HG02981 (cell line): ENCODE measurements at regions not wholly inside any gene's neighbourhood (a gene's known extent, or its start where the extent isn't known, plus 50 kb on each side); places are given as distances from the start of the nearest gene placed in this dataset.
A peak's percentile ranks its signal among the peaks of the same experiment; 100 is the strongest.
"Not testable (repeated sequence)": the region's sequence is repeated elsewhere in the genome, so short reads cannot be mapped to it uniquely, and the experiment has no call there.

Experiments
- ATAC-seq: cut with Tn5 transposase; IDR thresholded peaks from one replicate; pipeline ENCODE4 v1.9.1; 2021; ENCODE audit warnings: mild to moderate bottlenecking, moderate library complexity; ENCODE audit not compliant: unreplicated experiment

DNA sequence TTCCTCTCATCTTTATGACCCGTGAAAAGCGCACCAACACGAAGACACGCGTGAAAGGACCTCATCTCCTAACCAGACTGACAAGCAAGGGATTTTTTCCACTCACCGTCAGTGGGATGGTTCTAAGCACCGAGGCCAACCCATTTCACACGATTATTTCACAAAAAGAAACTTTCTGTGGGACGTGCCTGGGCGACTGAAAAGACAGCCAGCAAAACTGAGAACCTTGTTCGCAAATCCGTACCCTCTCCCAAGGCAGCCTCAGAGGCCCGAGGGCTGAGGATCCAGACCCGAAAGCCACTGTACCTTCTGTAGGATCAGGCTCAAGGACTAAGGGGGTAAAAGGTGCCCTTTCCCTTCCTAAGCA, 84.9 kb upstream of the METTL9 start:
- ATAC-seq: not testable (repeated sequence)

DNA sequence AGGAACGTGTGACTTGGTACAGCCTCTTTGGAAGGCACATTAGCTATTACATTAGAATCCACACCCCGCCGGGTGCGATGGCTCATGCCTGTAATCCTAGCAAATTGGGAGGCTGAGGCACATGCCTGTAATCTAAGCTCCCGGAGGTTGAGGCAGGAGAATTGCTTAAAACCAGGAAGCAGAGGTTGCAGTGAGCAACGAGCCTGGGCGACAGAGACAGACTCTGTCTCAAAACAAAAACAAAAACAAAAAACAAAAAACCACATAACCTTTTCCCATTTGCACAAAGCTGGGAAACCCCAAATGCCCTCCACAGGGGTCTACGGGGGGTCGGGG, 82.7 kb upstream of the METTL9 start:
- ATAC-seq: not testable (repeated sequence)

DNA sequence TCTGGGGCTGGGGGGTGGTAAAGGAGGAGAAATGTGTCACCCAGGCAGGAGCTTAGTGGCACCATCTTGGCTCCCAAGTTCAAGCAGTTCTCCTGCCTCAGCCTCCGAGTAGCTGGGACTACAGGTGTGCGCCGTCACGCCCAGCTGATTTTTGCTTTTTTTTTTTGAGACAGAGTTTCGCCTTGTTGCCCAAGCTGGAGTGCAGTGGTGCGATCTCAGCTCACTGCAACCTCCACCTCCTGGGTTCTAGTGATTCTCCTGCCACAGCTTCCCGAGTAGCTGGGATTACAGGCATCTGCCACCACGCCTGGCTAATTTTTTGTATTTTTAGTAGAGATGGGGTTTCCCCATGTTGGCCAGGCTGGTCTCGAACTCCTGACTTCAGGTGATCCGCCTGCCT, 82.1 kb upstream of the METTL9 start:
- ATAC-seq: not testable (repeated sequence)

DNA sequence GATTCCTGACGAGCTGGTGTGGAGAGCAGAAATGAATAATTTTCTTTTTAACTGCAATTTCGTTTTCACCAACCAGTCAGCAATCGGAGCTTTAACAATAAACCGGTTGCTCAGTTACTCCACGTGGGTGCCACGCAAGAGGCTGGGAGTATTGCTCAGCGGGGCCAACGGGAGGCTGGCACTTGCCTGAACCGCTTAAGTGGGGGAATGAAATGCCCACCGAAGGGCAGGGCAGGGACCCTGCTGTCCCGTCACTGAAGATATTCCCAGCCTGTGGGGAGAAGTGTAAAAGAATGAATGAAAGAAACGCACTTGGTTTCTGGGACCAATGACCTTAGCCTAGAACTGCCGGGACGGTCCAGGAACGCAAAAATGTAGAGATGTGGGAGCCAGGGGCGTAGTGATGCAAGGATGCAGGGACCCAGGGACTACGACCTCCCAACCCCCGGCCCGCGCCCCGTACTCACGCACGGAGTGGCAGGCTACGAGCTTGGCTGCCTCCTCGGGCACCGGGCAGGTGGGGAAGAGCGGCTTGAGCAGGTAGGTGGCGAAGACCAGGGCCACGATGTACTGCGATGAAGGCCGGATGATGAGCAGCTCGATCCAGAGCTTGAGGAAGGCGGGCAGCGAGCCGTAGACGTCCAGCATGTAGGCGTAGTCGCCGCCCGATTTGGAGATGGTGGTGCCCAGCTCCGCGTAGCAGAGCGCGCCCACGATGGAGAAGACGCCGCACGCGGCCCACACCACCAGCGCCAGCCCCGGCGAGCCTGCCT, 79.8 kb upstream of the METTL9 start:
- ATAC-seq: peak; percentile 22

DNA sequence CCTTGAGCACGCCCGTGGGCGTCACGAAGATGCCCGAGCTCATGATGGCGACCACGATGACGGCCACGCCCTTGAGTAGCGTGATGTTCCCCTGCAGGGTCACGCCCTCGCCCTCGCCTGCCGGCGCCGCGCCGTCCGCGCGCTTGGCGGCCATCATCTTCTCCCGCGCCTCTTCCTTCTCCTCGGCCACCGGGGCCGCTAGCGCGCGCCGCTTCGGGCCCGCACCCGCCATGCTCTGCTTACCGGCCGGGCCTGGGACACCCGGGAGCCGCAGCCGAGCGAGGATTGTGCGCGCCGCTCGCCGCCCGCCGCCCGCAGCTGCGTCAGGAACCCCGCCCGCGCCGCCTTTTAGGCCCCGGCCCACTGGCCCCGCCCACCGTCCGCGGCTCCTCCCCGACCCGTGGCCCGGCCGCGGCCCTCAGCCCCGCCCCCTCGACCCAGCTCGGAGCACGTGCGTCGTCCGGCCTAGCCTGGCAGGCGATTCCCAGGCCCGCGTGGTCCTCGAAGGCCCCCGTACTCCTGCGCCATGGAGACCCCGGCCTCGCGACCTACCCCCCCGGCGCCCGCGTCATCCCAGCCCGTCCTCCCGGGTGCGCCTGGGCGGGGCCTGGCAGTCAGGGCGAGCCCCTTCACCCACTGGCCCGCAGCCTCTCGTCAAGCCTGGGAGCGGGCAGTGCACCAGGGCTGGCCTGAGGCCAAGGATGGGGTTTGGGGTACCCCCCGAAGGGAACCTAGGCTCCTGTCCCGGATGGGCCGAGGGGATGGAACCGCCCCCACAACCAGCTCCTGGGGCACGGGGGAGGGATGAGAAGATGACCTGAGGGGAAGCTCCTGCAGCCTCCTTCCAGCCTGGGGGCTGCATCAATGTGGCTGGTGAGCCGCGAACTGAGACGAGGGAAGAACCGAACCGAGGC, 79.0 kb upstream of the METTL9 start:
- peak; percentile 55 for ATAC-seq

DNA sequence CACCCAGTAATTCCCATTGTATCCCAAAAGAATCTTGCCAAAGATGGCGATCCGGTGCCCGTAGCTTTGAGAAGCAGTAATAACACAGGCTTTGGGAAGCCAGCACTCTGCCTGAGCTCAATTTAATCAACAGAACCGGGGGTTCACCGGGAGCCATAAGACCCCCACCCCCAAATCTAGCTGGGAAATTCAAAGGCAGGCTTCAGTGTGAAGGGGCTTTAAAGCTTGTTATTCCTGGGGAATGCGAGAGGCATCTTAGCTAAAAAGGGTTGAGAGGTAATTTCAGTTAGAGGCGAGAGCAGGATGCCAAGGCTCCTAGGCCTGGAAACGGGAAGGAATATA, 78.4 kb upstream of the METTL9 start:
- not testable (repeated sequence) for ATAC-seq

DNA sequence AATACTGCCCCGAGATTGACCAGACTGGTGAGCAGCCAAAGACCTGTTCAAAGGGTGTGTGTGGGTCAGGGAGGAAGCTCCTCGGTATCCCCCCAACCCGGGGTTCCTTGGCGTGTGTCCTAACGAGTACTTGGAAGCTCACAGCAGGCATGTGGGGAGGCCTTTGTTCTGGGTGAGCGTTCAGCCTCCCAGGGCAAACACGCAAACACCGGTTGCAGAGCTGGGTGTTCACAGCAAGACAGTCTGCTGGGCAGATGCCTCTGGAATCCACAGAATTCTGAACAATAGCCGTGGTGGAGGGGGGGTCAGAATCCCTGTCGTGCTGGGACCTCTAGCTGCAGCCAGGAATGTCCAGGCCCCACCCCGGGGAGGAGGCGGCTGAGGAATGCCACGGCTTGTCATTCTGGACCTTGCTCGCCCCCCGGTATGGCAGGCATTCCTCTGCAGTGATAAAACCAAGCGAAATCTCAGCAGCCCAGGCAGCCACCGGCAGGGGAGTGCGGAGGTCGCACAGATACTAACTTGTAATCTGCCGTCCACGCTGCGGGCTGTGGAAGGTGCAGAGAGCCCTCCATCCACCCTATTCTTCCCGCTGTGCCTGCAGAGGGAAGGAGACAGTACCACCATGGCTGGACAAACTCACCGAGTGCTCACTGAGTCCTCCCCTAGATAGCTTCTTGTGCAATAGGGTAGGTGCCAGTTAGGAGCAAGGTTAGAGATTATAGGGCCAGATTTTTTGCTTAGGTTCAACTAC, 77.8 kb upstream of the METTL9 start:
- ATAC-seq: not testable (repeated sequence)

DNA sequence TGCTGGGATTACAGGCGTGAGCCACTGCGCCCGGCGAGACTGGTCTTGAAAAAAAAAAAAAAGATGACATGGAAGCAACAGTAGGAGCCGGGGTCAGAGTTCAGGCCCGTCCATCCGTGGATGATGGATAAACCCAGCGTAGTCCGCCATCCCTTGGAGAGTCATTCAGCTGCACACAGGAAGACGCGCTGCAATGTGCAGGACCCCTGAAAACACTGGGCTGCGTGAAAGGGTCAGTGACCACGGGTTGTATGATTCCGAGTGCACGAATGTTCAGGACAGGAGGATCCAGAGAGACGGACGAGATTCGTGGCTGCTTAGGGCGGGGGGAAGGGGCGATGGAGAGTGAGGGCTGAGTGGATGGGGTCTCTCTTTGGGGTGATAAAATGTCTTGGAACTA, 76.5 kb upstream of the METTL9 start:
- ATAC-seq: not testable (repeated sequence)

DNA sequence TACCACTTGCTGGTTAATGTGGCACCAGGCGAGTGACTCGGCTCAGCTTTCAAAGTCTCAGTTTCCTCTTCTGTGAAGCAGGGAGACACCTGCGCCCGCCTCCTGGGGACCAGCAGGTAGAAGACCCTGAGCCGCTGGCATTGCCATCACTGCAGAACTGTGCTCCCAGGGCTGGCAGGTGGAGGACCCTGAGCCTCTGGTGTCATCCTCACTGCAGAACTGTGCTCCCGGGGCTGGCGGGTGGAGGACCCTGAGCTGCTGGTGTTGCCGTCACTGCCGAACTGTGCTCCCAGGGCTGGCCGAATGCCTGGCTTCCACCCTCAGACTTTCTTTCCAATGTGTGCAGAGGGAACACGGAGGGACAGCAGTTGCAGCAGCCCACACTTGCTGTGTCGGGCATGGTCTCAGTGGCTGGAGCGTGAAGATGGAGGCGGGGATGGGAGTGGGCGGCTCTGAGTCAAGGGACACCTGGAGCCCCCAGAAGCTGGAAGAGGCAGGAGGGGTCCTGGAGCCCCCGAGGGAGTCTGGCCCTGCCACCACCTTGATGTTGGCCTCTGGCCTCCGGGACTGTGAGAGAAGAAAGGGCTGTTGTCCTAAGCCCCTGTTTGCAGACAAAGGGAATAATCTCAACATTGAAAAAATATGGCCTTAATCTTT, 75.8 kb upstream of the METTL9 start:
- no peak for ATAC-seq

DNA sequence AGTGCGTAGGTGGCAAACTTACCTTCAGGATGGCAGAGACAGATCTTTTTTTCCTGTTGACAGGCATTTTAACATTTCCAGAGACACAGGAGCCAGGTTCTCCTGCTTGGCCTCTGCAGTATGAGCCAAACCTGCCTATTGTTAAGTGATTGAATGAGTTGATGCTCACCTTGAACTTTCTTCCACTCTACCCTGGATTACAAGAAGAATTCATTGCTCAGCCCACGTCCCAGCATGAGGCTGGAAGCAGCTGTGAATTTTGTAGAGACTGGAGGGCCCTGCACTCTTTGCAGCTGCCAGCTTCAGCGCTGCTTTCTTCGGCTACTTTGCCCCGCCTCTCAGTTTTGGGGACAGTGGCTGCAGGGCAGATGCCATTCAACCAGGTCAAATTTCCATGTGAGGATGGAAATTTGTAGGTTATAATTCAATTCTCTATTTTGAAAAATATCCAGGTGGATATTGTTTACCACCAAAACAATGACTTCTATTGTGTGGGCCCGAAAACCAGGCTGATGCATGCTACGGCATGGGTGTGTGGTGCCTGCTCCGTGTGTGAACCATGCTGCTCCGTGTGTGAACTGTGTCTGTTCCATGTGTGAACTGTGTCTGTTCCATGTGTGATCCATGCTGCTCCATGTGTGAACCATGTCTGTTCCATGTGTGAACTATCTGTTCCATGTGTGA, 75.2 kb upstream of the METTL9 start:
- no peak for ATAC-seq

DNA sequence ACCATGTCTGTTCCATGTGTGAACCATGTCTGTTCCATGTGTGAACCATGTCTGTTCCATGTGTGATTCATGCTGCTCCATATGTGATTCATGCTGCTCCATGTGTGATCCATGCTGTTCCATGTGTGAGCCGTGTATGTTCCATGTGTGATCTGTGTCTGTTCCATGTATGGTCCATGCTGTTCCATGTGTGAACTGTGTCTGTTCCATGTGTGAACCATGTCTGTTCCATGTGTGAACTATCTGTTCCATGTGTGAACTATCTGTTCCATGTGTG, 74.7 kb upstream of the METTL9 start:
- not testable (repeated sequence) for ATAC-seq

DNA sequence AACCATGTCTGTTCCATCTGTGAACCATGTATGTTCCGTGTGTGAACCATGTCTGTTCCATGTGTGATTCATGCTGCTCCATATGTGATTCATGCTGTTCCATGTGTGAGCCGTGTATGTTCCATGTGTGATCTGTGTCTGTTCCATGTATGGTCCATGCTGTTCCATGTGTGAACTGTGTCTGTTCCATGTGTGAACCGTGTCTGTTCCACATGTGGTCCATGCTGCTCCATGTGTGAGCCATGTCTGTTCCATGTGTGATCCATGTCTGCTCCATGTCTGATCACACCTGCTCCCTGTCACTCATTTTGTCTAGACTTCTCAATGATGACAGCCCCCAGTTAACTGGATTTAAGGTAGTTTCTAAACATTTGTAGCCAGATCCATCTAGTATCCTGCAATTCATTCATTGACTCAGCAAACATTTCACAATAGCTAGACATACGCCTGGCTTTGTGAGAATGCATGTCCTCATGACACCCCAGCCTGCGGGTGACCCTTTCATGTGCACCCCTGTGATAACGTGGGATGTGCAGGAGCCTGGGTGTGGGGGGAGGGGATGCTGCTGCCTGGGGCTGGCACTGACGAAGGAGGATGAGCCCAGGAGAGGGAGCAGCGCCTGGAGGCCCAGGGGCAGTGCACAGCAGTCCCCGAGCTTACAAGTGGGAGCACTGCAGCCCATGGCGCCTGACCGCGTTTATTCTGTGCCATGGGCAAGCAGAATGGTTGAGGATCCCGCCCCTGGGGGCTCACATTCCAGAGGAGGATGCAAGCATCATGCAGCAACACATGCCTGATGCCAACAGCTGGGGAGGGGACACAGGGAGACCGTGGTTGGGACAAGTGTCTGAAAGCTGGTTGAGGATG, 74.1 kb upstream of the METTL9 start:
- ATAC-seq: not testable (repeated sequence)

DNA sequence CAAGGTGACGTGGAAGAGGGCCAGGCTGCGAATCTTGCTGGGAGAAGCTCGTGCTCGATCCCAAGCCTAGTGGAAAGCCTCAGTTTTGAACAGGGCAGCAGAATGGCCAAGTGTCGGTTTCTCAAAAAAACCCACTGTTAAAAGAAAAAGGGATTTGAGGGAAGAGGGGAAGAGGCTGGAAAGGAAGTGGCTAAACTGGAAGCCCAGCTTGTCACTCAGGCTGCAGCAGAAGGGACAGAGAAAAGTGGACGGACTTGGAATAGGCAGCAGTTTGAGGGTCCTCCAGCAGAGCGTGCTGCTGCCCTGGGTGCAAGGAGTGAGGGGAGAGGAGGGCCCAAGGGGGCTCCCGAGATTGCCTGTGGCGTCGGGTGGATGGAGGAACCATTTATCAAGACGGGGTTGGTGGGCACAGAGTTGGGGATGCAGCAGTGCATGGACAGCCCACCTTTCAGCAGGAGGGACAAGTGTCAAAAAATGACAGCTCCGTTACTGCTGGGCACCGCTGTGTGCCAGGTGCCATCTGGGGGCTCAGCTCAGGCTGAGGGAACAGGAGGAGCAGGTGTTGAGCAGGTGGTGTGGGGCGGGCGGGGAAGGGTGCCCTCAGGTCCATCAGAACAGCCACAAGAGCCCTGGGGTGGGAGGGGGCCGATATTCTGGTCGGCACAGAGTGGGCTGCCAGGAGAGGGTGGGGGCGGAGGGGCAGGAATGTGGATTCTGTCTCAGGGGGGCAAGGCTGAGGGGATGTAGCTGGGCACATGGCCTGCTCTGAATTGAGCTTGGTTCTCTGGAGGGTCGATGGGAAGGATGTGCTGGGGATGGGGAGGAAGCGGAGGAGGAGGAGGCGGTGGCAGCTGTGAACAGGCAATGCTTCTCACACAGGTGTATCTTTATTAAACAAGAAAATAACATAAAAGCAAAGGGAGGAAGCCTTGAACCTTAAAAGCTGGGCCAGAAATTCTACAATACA, 73.1 kb upstream of the METTL9 start:
- ATAC-seq: not testable (repeated sequence)

DNA sequence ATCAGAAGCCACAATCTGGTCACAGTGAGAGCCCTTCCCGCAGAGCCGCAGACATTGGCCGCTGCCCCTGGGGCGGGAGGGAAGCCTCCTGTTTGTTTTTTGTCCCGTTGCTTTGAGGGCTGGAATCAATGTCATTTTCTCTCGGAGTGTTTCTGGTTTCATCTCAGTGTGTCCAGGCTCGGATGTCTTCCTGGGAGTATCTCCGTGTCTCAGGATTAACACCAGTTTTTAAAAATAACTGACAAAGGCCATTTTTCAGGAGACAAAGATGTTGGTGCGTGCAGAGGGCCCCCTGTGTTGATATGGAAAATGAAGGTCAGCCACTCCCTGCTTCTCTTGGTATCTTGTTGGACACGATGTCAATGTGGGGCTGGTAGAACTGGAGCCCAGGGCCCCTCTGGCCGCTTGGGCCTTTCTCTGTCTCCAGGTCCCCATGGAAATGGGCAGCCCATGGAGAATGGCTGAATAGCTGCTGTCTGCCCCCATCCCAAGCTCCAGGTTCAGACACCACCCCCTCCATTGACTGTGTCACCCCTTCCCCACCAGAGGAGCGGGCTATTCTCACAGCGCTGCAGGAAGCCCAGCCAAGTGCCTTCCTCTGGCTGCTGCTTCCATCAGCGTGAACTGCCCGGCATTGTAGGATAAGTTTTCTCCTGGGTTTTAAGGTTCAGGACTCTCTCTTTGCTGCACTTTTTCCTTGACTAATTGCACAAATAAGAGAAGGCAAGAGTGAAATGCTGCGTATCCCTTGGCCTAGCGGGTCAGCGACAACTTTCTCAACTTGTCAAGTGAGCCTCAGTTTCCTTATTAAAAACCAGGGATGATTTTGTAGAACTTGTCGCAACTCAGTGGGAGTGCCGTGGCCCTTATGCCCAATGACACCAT, 72.2 kb upstream of the METTL9 start:
- no peak for ATAC-seq

DNA sequence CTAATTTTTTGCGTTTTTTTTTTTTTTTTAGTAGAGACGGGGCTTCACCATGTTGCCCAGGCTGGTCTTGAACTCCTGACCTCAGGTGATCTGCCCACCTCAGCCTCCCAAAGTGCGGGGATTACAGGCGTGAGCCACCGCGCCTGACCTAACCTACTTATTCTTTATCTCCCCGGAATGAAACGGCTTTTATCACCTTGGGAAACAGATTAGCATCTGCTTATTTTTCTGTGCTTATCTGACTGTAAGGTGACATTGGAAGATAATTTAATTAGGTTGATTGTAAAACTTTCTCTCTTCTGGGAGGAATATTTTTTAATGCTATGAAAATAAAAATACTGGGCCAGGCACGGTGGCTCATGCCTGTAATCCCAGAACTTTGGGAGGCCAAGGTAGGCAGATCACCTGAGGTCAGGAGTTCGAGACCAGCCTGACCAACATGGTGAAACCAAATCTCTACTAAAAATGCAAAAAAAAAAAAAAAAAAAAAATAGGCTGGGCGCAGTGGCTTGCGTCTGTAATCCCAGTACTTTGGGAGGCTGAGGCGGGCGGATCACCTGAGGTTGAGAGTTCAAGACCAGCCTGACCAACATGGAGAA, 70.2 kb upstream of the METTL9 start:
- not testable (repeated sequence) for ATAC-seq

DNA sequence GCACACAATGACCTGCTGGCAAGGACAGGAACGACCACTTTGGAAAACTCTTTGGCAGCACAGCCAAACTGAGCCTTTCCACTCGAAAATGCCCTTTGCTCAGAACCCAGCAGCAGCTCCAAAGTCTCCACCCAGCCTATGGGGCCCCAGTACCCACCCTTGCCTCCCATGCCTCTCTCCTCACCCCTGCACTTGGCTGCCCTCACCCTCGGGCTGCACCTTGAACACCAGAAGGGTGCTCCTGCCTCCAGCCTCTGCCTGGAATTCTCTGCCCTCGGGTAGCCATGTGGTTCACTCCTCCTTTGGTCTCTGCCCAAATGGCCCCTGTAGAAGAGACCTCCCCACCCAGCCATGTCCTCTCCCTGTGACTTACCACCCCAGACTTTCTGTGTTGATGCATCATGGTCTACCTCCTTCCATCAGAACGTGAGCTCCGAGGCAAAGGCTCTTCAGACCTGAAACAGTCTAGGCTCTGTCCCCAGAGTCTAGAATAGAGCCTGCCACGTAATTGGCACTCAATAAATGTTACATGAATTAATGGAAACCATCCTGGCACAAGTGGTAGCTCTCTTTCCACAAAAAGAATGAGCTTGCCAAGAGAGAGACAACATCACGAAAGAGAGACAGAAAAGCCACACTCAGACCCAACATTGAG, 68.5 kb upstream of the METTL9 start:
- not testable (repeated sequence) for ATAC-seq

DNA sequence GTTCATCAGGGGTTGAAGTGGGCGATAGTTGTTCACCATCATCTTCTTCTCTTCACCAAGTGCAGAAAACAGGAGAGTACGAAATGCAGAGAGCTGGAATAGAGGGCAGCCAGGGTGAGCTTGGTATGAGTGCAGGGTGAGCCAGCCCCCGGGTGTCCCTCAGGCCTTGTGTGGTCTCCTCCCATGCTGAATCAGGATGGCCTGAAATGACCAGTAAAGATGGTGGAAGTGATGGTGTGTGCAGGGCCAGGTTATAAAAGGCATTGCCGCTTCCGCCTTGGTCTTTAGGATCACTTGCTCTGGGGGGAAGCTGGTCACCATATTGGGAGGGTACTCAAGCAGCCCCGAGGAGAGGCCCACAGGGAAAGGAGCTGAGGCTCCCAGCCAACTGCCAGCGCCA, 66.4 kb upstream of the METTL9 start:
- not testable (repeated sequence) for ATAC-seq
